ENCODE measurements at regions not wholly inside any gene's neighbourhood (a gene's known extent, or its start where the extent isn't known, plus 50 kb on each side); places are given as distances from the start of the nearest gene placed in this dataset.

DNA sequence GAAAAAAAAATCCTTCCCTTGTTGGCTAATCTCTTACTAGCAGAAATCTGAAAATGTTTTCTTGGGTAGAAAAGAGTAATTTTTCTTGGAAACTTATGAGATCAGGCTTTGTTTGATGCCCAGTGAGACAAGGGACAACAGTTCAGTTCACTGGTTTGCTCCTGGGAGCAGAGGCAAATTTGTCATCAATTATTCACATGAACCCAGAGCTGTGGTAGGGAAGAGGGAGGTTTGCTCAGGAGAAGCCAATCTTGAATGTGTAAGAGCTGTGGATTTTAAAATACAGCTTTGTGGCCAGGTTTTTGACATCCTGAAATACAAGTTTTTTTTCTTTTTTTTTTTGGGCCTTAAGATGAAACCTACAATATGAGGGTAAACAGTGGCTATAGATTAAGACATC, 426.6 kb downstream of the ATP23 start:
- peak in 1 of 2 donors; percentile 14 for DNase-seq (ENCODE audit: low read depth in 2 of 2)
- H3K4me3 ChIP-seq (replicated peaks in 1 of 2; ENCODE audit: low read depth in 2 of 2, low read length in 2 of 2) = no peak overlapping the region
- TF ChIP-seq, protein P1, sequence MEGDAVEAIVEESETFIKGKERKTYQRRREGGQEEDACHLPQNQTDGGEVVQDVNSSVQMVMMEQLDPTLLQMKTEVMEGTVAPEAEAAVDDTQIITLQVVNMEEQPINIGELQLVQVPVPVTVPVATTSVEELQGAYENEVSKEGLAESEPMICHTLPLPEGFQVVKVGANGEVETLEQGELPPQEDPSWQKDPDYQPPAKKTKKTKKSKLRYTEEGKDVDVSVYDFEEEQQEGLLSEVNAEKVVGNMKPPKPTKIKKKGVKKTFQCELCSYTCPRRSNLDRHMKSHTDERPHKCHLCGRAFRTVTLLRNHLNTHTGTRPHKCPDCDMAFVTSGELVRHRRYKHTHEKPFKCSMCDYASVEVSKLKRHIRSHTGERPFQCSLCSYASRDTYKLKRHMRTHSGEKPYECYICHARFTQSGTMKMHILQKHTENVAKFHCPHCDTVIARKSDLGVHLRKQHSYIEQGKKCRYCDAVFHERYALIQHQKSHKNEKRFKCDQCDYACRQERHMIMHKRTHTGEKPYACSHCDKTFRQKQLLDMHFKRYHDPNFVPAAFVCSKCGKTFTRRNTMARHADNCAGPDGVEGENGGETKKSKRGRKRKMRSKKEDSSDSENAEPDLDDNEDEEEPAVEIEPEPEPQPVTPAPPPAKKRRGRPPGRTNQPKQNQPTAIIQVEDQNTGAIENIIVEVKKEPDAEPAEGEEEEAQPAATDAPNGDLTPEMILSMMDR (IDR thresholded peaks at IDR 0.05; ENCODE audit: low read depth, low read length) = no peak

DNA sequence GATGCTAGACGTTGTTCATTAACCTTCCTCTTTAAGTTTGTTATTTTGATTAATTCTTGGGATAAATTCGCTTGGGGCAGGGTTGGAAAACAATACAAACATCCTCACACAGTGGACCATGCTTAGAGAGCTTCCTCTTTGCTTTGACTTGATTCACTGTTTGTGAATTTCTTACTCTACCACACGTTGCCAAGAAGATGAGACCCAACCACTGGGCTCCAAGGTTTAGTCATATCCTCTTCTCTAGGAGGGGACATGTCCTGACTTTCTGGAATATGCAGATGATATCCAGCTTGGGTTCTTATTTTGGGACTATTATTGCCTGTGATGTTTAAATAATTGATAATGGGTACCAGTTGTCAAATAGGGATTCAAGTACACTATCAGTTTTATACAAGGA, 428.2 kb downstream of the ATP23 start:
- H3K4me3 ChIP-seq (replicated peaks in 1 of 2; ENCODE audit: low read depth in 2 of 2, low read length in 2 of 2) = no peak overlapping the region
- peak in 1 of 2 donors; percentile 38 for DNase-seq (ENCODE audit: low read depth in 2 of 2)
- TF ChIP-seq, protein P1 (IDR thresholded peaks at IDR 0.05; ENCODE audit: low read depth, low read length) = no peak

DNA sequence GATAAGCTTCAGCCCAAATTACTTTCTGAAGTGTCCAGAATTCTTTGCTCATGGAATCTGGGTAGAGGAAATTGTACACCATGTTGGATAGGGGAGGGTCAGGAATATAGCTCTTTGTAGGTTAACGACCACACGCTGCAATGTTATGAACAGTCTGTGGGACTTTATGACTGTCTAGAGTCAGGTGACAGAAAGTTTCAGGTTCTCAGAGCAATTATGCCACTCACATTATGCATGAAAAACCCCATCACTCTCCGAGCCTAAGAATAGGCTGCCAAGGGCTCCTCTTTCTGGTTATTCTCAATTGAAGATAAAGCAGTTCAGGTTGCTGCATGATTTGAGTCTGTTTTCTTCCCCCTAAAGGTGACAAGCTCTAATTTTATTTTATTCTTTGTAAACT, 430.9 kb downstream of the ATP23 start:
- no peak overlapping the region for H3K4me3 ChIP-seq (replicated peaks in 1 of 2; ENCODE audit: low read depth in 2 of 2, low read length in 2 of 2)
- TF ChIP-seq, protein P1 (IDR thresholded peaks at IDR 0.05; ENCODE audit: low read depth, low read length) = no peak
- no peak for DNase-seq (ENCODE audit: low read depth in 2 of 2)

DNA sequence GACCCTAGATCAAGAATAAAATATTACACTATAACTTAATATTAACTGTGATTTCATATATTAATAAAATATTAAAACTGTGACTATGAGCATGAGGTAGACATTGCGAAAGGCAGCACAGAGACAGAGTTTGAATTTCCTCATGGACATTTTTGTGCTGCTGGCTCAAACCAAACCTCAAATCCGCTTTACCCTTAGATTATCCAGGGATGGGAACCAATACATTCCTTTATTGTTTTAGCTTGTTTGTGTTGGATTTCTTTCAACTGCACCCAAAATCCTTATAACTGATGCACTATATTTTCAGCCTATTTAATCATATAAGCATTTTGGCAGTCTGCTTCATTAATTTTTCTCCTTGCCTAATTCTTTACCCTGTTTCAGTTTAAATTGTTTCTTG, 436.7 kb downstream of the ATP23 start:
- peak; percentile 64 for DNase-seq (ENCODE audit: low read depth in 2 of 2)
- TF ChIP-seq, protein P1 (IDR thresholded peaks at IDR 0.05; ENCODE audit: low read depth, low read length) = no peak
- no peak overlapping the region for H3K4me3 ChIP-seq (replicated peaks in 1 of 2; ENCODE audit: low read depth in 2 of 2, low read length in 2 of 2)

DNA sequence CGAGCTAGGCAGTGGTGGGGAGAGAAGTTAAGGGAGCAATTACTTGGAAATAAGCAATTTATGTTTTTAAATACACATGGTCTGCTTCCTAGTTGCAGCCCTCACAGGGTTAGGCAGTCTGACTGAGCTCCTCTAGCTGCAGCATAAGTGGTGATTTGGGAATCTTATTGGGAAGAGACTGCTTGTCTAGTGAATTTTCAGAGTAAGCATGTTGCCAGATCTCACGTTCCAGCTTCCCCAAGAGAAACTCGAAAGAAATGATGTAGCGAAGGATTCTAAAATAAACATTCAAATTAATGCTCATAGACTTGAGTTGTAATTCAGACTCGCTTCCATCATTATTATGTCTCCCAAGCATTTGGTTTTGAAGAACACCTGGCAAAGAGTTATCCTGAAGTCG, 440.2 kb downstream of the ATP23 start:
- no peak overlapping the region for H3K4me3 ChIP-seq (replicated peaks in 1 of 2; ENCODE audit: low read depth in 2 of 2, low read length in 2 of 2)
- TF ChIP-seq, protein P1 (IDR thresholded peaks at IDR 0.05; ENCODE audit: low read depth, low read length) = no peak
- no peak for DNase-seq (ENCODE audit: low read depth in 2 of 2)

- H3K4me3 ChIP-seq (replicated peaks in 1 of 2; ENCODE audit: low read depth in 2 of 2, low read length in 2 of 2) = no peak overlapping the region
- DNase-seq (ENCODE audit: low read depth in 2 of 2) = no peak
- TF ChIP-seq, protein P1 (IDR thresholded peaks at IDR 0.05; ENCODE audit: low read depth, low read length) = no peak
These were observed 442.8 kb downstream of the ATP23 start for GRCh38 chr12:58384196-58384595.

GRCh38 chr12:58386136-58386535, 444.8 kb downstream of the ATP23 start:
- TF ChIP-seq, protein P1 (IDR thresholded peaks at IDR 0.05; ENCODE audit: low read depth, low read length) = no peak
- no peak overlapping the region for H3K4me3 ChIP-seq (replicated peaks in 1 of 2; ENCODE audit: low read depth in 2 of 2, low read length in 2 of 2)
- DNase-seq (ENCODE audit: low read depth in 2 of 2) = no peak

All from cardiac fibroblast (primary cell).